H1 (cell line): ENCODE measurements at regions not wholly inside any gene's neighbourhood (a gene's known extent, or its start where the extent isn't known, plus 50 kb on each side); places are given as distances from the start of the nearest gene placed in this dataset.

ENCODE experiments used
- CTCF ChIA-PET: fragments of 300-600 bp; sonication (Branson Sonifier 250); formaldehyde crosslinking; loops from one replicate; lab custom pipeline; 2021; ENCODE audit not compliant: partially characterized antibody; lab: Charles Lee
- POLR2A ChIA-PET: fragments of 300-600 bp; sonication (Branson Sonifier 250); formaldehyde crosslinking; loops from one replicate; lab custom pipeline; 2021; ENCODE audit warnings: inconsistent platforms; ENCODE audit not compliant: partially characterized antibody; lab: Charles Lee
- DNase-seq, 2 experiments: peaks; one replicate each; pipeline versions ENCODE4 v3.0.0 to v3.0.0-alpha.2; 2010 to 2022; ENCODE audit warnings: low spot score in 2 of 2, low read depth in 1 of 2, mixed read lengths in 1 of 2
- FAIRE-seq: peaks from 2 replicates; lab custom pipeline; 2011; peaks lifted over from hg19 to GRCh38; lab: Jason Lieb, UNC
- H2AFZ ChIP-seq: 2 replicates; pipeline ENCODE4 v1.8.1; 2012; ENCODE audit warnings: low read length, inconsistent platforms
- H2AK5ac ChIP-seq: 2 replicates; pipeline ENCODE4 v1.6.1; 2013; ENCODE audit warnings: low read depth, low read length
- H2BK120ac ChIP-seq: replicated peaks from 2 replicates; pipeline ENCODE3; 2013; ENCODE audit warnings: low read depth, low read length, inconsistent platforms
- H2BK12ac ChIP-seq: 2 replicates; pipeline ENCODE4 v1.6.1; 2013; ENCODE audit warnings: low read depth, low read length
- H2BK15ac ChIP-seq: 2 replicates; pipeline ENCODE4 v1.6.1; 2013; ENCODE audit warnings: low read length
- H2BK20ac ChIP-seq: 2 replicates; pipeline ENCODE4 v1.6.1; 2013; ENCODE audit warnings: low read length
- H2BK5ac ChIP-seq: 2 replicates; pipeline ENCODE4 v1.6.1; 2013; ENCODE audit warnings: low read depth, low read length
- H3K14ac ChIP-seq: 2 replicates; pipeline ENCODE4 v1.6.1; 2013; ENCODE audit warnings: inconsistent platforms; ENCODE audit not compliant: insufficient read length
- H3K18ac ChIP-seq: 2 replicates; pipeline ENCODE4 v1.6.1; 2013; ENCODE audit warnings: low read length; ENCODE audit errors: extremely low read depth
- H3K23ac ChIP-seq: 2 replicates; pipeline ENCODE4 v1.6.1; 2013; ENCODE audit warnings: inconsistent platforms; ENCODE audit not compliant: insufficient read length
- H3K23me2 ChIP-seq: 2 replicates; pipeline ENCODE4 v1.6.1; 2013; ENCODE audit warnings: low read depth, low read length
- H3K27ac ChIP-seq: 2 replicates; pipeline ENCODE4 v1.6.1; 2011; ENCODE audit warnings: low read depth, low read length, inconsistent platforms
- H3K27me3 ChIP-seq, 4 experiments: replicated peaks in 1 of 4; 1 replicate in 1 of 4; 2 replicates in 3 of 4; pipeline versions ENCODE4 v1.6.1 to v1.8.1; 2011 to 2013; ENCODE audit warnings: low read length in 3 of 4, mild to moderate bottlenecking in 3 of 4, inconsistent platforms in 2 of 4, mixed read lengths in 2 of 4, moderate library complexity in 1 of 4; ENCODE audit not compliant: control insufficient read depth in 3 of 4, insufficient read depth in 3 of 4; ENCODE audit errors: extremely low read depth in 1 of 4
- H3K36me3 ChIP-seq, 4 experiments: 2 replicates each; pipeline versions ENCODE4 v1.6.1 to v1.8.1; 2011 to 2013; ENCODE audit warnings: mild to moderate bottlenecking in 4 of 4, low read length in 3 of 4, moderate library complexity in 2 of 4, control low read depth in 1 of 4, inconsistent platforms in 1 of 4; ENCODE audit not compliant: insufficient read depth in 4 of 4, control insufficient read depth in 2 of 4
- H3K4ac ChIP-seq: replicated peaks from 2 replicates; pipeline ENCODE3; 2013; ENCODE audit warnings: low read length, low read depth, mixed read lengths, inconsistent platforms; ENCODE audit not compliant: insufficient read length
- H3K4me1 ChIP-seq, 4 experiments: replicated peaks in 1 of 4; 1 replicate in 1 of 4; 2 replicates in 3 of 4; pipeline versions ENCODE4 v1.6.1 to v1.8.1; 2011 to 2013; ENCODE audit warnings: low read length in 3 of 4, inconsistent platforms in 2 of 4, mixed read lengths in 1 of 4; ENCODE audit not compliant: insufficient read depth in 4 of 4, control insufficient read depth in 3 of 4
- H3K4me2 ChIP-seq, 2 experiments: 2 replicates each; pipeline versions ENCODE4 v1.6.1 to v1.8.1; 2011 to 2013; ENCODE audit warnings: low read depth in 2 of 2, low read length in 2 of 2, control low read depth in 1 of 2, inconsistent platforms in 1 of 2, mild to moderate bottlenecking in 1 of 2; ENCODE audit not compliant: insufficient read depth in 1 of 2
- H3K4me3 ChIP-seq, 4 experiments: fragments of 200-600, 300-600 bp in 1 of 4; sonication (generic), shearing (Covaris generic), sonication (Bioruptor Twin) in 1 of 4; 2 replicates each; pipeline versions ENCODE4 v1.5.1 to v1.8.1; 2011 to 2016; ENCODE audit warnings: low read length in 4 of 4, low read depth in 3 of 4, control low read depth in 2 of 4, inconsistent platforms in 2 of 4, mild to moderate bottlenecking in 2 of 4, mixed read lengths in 1 of 4, moderate library complexity in 1 of 4; ENCODE audit not compliant: insufficient read depth in 2 of 4; ENCODE audit errors: extremely low read depth in 1 of 4
- H3K56ac ChIP-seq: replicated peaks from 2 replicates; pipeline ENCODE3; 2013; ENCODE audit warnings: low read depth, mild to moderate bottlenecking, mixed read lengths, low read length, inconsistent platforms; ENCODE audit not compliant: insufficient read length
- H3K79me1 ChIP-seq: 2 replicates; pipeline ENCODE4 v1.6.1; 2013; ENCODE audit warnings: low read depth, low read length, control low read depth
- H3K79me2 ChIP-seq, 2 experiments: 2 replicates each; pipeline versions ENCODE4 v1.6.1 to v1.8.1; 2012 to 2013; ENCODE audit warnings: low read length in 2 of 2, mild to moderate bottlenecking in 2 of 2, inconsistent platforms in 1 of 2; ENCODE audit not compliant: insufficient read depth in 2 of 2, control insufficient read depth in 1 of 2
- H3K9ac ChIP-seq, 4 experiments: replicated peaks in 1 of 4; 1 replicate in 1 of 4; 2 replicates in 3 of 4; pipeline versions ENCODE4 v1.6.1 to v1.8.1; 2011 to 2013; ENCODE audit warnings: low read depth in 3 of 4, low read length in 3 of 4, control low read depth in 2 of 4, mild to moderate bottlenecking in 2 of 4, moderate library complexity in 2 of 4, inconsistent platforms in 1 of 4; ENCODE audit errors: extremely low read depth in 1 of 4
- H3K9me3 ChIP-seq, 2 experiments: 2 replicates each; pipeline versions ENCODE4 v1.6.1 to v1.8.1; 2012 to 2013; ENCODE audit warnings: mild to moderate bottlenecking in 2 of 2, moderate library complexity in 2 of 2, control low read depth in 1 of 2, inconsistent platforms in 1 of 2, low read depth in 1 of 2, low read length in 1 of 2, mixed read lengths in 1 of 2; ENCODE audit not compliant: insufficient read depth in 2 of 2
- H4K20me1 ChIP-seq, 2 experiments: replicated peaks in 1 of 2; 2 replicates each; pipeline versions ENCODE3 to v1.8.1; 2011 to 2013; ENCODE audit warnings: inconsistent platforms in 2 of 2, low read length in 2 of 2, mild to moderate bottlenecking in 1 of 2; ENCODE audit not compliant: insufficient read depth in 2 of 2, control insufficient read depth in 1 of 2
- H4K5ac ChIP-seq: 2 replicates; pipeline ENCODE4 v1.6.1; 2013; ENCODE audit warnings: low read length, low read depth, mixed read lengths, inconsistent platforms; ENCODE audit not compliant: insufficient read length
- H4K8ac ChIP-seq: 2 replicates; pipeline ENCODE4 v1.8.0; 2013; ENCODE audit warnings: mild to moderate bottlenecking, moderate library complexity, low read length, inconsistent platforms; ENCODE audit not compliant: insufficient read depth; ENCODE audit errors: extremely low read depth
- H4K91ac ChIP-seq: replicated peaks from 2 replicates; pipeline ENCODE3; 2013; ENCODE audit warnings: low read length, mixed read lengths, inconsistent platforms; ENCODE audit not compliant: insufficient read length
- CBX8 ChIP-seq: fragments of 300-800, 300-1000 bp; sonication (generic); IDR thresholded peaks from 2 replicates; pipeline ENCODE4 v1.7.1; 2016; ENCODE audit warnings: low read depth, low read length, borderline replicate concordance
- TBP ChIP-seq: IDR thresholded peaks from 2 replicates; pipeline ENCODE4 v1.6.1; 2011; ENCODE audit warnings: low read depth, low read length, improper control_type of control experiment
- WGBS, 2 experiments: shearing (Covaris generic) in 1 of 2; methylation state at CpG; one replicate each; pipeline versions ENCODE4 v1.1.6 to v1.1.7; 2013 to 2015; ENCODE audit warnings: low lambda C conversion rate in 2 of 2, mixed read lengths in 2 of 2, inconsistent platforms in 1 of 2, low coverage in 1 of 2, missing lambda C conversion rate in 1 of 2; ENCODE audit not compliant: insufficient replicate concordance in 2 of 2, insufficient coverage in 1 of 2, insufficient read length in 1 of 2; ENCODE audit errors: extremely low coverage in 1 of 2, missing lambda C conversion rate in 1 of 2; 5-methylcytosine and 5-hydroxymethylcytosine counted together

- no peaks in the 10 kb centered on the region for H3K36me3 ChIP-seq
- no peak overlapping the region for H3K56ac ChIP-seq
- no peak overlapping the region for H4K8ac ChIP-seq
- H4K91ac ChIP-seq = no peak overlapping the region
- no peak for DNase-seq
- no peaks in the 10 kb centered on the region for H3K79me2 ChIP-seq
- H4K20me1 ChIP-seq = no peaks in the 10 kb centered on the region
- no peak overlapping the region for H2BK15ac ChIP-seq
- H3K79me1 ChIP-seq = no peaks in the 10 kb centered on the region
- H3K23me2 ChIP-seq = no peaks in the 10 kb centered on the region
- TF ChIP-seq CBX8 = no peak
- TF ChIP-seq TBP = no peak
- no peak overlapping the region for H3K27ac ChIP-seq
- no peak overlapping the region for H3K4me2 ChIP-seq
- no peak overlapping the region for H2BK12ac ChIP-seq
- FAIRE-seq = no peak
- no peak overlapping the region for H4K5ac ChIP-seq
- H2AFZ ChIP-seq = peak overlapping the region; percentile 65; the same call in 1 of the 2 replicates
- H3K4ac ChIP-seq = no peak overlapping the region
- 89% methylated on average over 9 of the region's 9 CpGs; no CpG with 5 or more reads in 1 of the 2 experiments for WGBS, 2 experiments
- no peaks in the 10 kb centered on the region for H3K9me3 ChIP-seq
- no peak overlapping the region for H3K23ac ChIP-seq
- ChIA-PET CTCF (interaction anchor here (1.1 to 3.7 kb wide), 5 partner anchors 9 to 60 kb away, joined by 3 to 27 read pairs (median 4); no protein-coding TSS in a partner anchor), POLR2A (no interaction called here)
- no peaks in the 10 kb centered on the region for H3K27me3 ChIP-seq
- no peak overlapping the region for H3K9ac ChIP-seq
- H3K4me3 ChIP-seq = no peak overlapping the region
- H2BK20ac ChIP-seq = no peak overlapping the region; the same call in 1 of the 2 replicates
- H2AK5ac ChIP-seq = no peak overlapping the region
- H2BK120ac ChIP-seq = no peak overlapping the region
- H3K4me1 ChIP-seq = peaks cover 3 to 10% (median 7%) of the 10 kb centered on the region in 4 experiments; a peak in 5 of 7 replicates
- no peak overlapping the region for H3K18ac ChIP-seq
- H3K14ac ChIP-seq = no peak overlapping the region
- no peak overlapping the region for H2BK5ac ChIP-seq
These were observed 190.2 kb downstream of the BCAS1 start for GRCh38 chr20:53880108-53880641.
